ENCODE measurements at regions not wholly inside any gene's neighbourhood (a gene's known extent, or its start where the extent isn't known, plus 50 kb on each side); places are given as distances from the start of the nearest gene placed in this dataset.

GRCh38 chr14:58824106-58824505 is 186.3 kb downstream of the DACT1 start:
- Mint-ChIP-seq H3K4me3 (no peak overlapping the region), H3K27ac (peak overlapping the region in 1 of 3 experiments; percentile 24), H3K4me1 (peaks cover 28% of the 10 kb centered on the region), H3K27me3 (ENCODE audit: low read depth) (no peaks in the 10 kb centered on the region), H3K36me3 (ENCODE audit: low read depth) (no peaks in the 10 kb centered on the region), H3K9me3 (peaks cover 5% of the 10 kb centered on the region)
- no peak for TF ChIP-seq CTCF (IDR thresholded peaks at IDR 0.05; ENCODE audit: unreplicated experiment in 3 of 3)

GRCh38 chr14:58824796-58825195 is 187.0 kb downstream of the DACT1 start:
- Mint-ChIP-seq H3K4me3 (no peak overlapping the region), H3K4me1 (peaks cover 34% of the 10 kb centered on the region), H3K27ac (peak overlapping the region in 2 of 3 experiments; percentile 42 to 74), H3K9me3 (peaks cover 5% of the 10 kb centered on the region), H3K27me3 (ENCODE audit: low read depth) (no peaks in the 10 kb centered on the region), H3K36me3 (ENCODE audit: low read depth) (no peaks in the 10 kb centered on the region)
- TF ChIP-seq CTCF (IDR thresholded peaks at IDR 0.05; ENCODE audit: unreplicated experiment in 3 of 3): no peak

- TF ChIP-seq CTCF (IDR thresholded peaks at IDR 0.05; ENCODE audit: unreplicated experiment in 3 of 3): no peak
- no peaks in the 10 kb centered on the region for H3K36me3 Mint-ChIP-seq (ENCODE audit: low read depth)
- H3K27ac Mint-ChIP-seq: peak overlapping the region in 1 of 3 experiments; percentile 39
- peaks cover 43% of the 10 kb centered on the region for H3K4me1 Mint-ChIP-seq
- H3K4me3 Mint-ChIP-seq: no peak overlapping the region
- peaks cover 5% of the 10 kb centered on the region for H3K9me3 Mint-ChIP-seq
- no peaks in the 10 kb centered on the region for H3K27me3 Mint-ChIP-seq (ENCODE audit: low read depth)
Measured at GRCh38 chr14:58825606-58826005, 187.8 kb downstream of the DACT1 start.

GRCh38 chr14:58826845-58827686 is 189.3 kb downstream of the DACT1 start:
- Mint-ChIP-seq H3K4me3 (no peak overlapping the region), H3K27me3 (ENCODE audit: low read depth) (no peaks in the 10 kb centered on the region), H3K4me1 (peaks cover 47% of the 10 kb centered on the region), H3K36me3 (ENCODE audit: low read depth) (no peaks in the 10 kb centered on the region), H3K27ac (no peak overlapping the region), H3K9me3 (peaks cover 5% of the 10 kb centered on the region)
- peak; percentile 30 to 42 (median 32) for TF ChIP-seq CTCF (IDR thresholded peaks at IDR 0.05; ENCODE audit: unreplicated experiment in 3 of 3)

- H3K36me3 Mint-ChIP-seq (ENCODE audit: low read depth): no peaks in the 10 kb centered on the region
- H3K9me3 Mint-ChIP-seq: peaks cover 8% of the 10 kb centered on the region
- no peaks in the 10 kb centered on the region for H3K27me3 Mint-ChIP-seq (ENCODE audit: low read depth)
- no peak overlapping the region for H3K4me3 Mint-ChIP-seq
- TF ChIP-seq CTCF (IDR thresholded peaks at IDR 0.05; ENCODE audit: unreplicated experiment in 3 of 3): no peak
- peaks cover 46% of the 10 kb centered on the region for H3K4me1 Mint-ChIP-seq
- no peak overlapping the region for H3K27ac Mint-ChIP-seq
Measured at GRCh38 chr14:58828298-58828697, 190.5 kb downstream of the DACT1 start.

- TF ChIP-seq CTCF (IDR thresholded peaks at IDR 0.05; ENCODE audit: unreplicated experiment in 3 of 3): no peak
- Mint-ChIP-seq H3K27ac (peak overlapping the region in 1 of 3 experiments; percentile 24), H3K36me3 (ENCODE audit: low read depth) (no peaks in the 10 kb centered on the region), H3K4me3 (no peak overlapping the region), H3K4me1 (peaks cover 38% of the 10 kb centered on the region), H3K9me3 (peaks cover 8% of the 10 kb centered on the region), H3K27me3 (ENCODE audit: low read depth) (no peaks in the 10 kb centered on the region)
Measured at GRCh38 chr14:58829594-58829993, 191.8 kb downstream of the DACT1 start.
